HCT116 (cell line): ENCODE measurements at regions not wholly inside any gene's neighbourhood (a gene's known extent, or its start where the extent isn't known, plus 50 kb on each side); places are given as distances from the start of the nearest gene placed in this dataset.

Experiments used
- ATAC-seq: fragments of 200-7000 bp; cut with Tn5 transposase; 2 replicates; pipeline ENCODE4 v1.9.1; 2020; ENCODE audit warnings: mild to moderate bottlenecking, moderate library complexity
- BruUV-seq: library from RNA; stranded (reverse); fragments of 400-500 nt; replicated peaks from 2 replicates; lab custom pipeline; 2021; lab: Mats Ljungman, UMichigan
- CTCF ChIA-PET: fragments of 300-600 bp; sonication (Branson Sonifier 250); formaldehyde crosslinking; loops from one replicate; lab custom pipeline; 2021; ENCODE audit warnings: antibody characterized with exemption; lab: Charles Lee
- POLR2A ChIA-PET: fragments of 300-600, 350-600 bp; sonication (Branson Sonifier 250); formaldehyde crosslinking; loops from one replicate; lab custom pipeline; 2021; ENCODE audit warnings: antibody characterized with exemption; lab: Charles Lee
- RAD21 ChIA-PET, 2 experiments: fragments of 300-600 bp; sonication (Branson Sonifier 250); formaldehyde crosslinking; loops; one replicate each; lab custom pipeline; 2023; ENCODE audit warnings: low total read pairs in 2 of 2; ENCODE audit not compliant: uncharacterized antibody in 2 of 2, unreplicated experiment in 2 of 2, low non-redundant PET in 1 of 2; lab: Charles Lee
- DNase-seq: peaks from one replicate; pipeline ENCODE4 v3.0.0-alpha.2; 2010; ENCODE audit warnings: low read depth, low spot score
- H2AFZ ChIP-seq: fragments of 200-600 bp; shearing (Covaris generic), sonication (generic); 2 replicates; pipeline ENCODE4 v1.6.1; 2017; ENCODE audit warnings: low read depth, mixed run types, mixed read lengths, antibody characterized with exemption, low read length; ENCODE audit not compliant: poor library complexity, severe bottlenecking
- H3K27ac ChIP-seq: 2 replicates; pipeline ENCODE4 v1.5.1; 2012; ENCODE audit warnings: low read depth, low read length
- H3K27me3 ChIP-seq: fragments of 200-600 bp; sonication (generic); 2 replicates; pipeline ENCODE4 v1.6.1; 2016; ENCODE audit warnings: mixed run types, low read length, mixed read lengths; ENCODE audit not compliant: insufficient read depth
- H3K36me3 ChIP-seq, 2 experiments: fragments of 200-500 bp in 1 of 2; fragments of 200-600 bp in 1 of 2; sonication (Bioruptor generic) in 1 of 2; sonication (generic) in 1 of 2; 2 replicates each; pipeline versions ENCODE4 v1.5.1 to v1.6.1; 2014 to 2016; ENCODE audit warnings: low read length in 2 of 2, inconsistent platforms in 1 of 2, mixed read lengths in 1 of 2, mixed run types in 1 of 2; ENCODE audit not compliant: insufficient read depth in 2 of 2, control insufficient read depth in 1 of 2
- H3K4me1 ChIP-seq, 2 experiments: fragments of 200-600 bp in 1 of 2; sonication (generic) in 1 of 2; 2 replicates each; pipeline versions ENCODE4 v1.5.1 to v1.6.1; 2012 to 2017; ENCODE audit warnings: low read length in 2 of 2, inconsistent platforms in 1 of 2, mild to moderate bottlenecking in 1 of 2, mixed read lengths in 1 of 2, mixed run types in 1 of 2, moderate library complexity in 1 of 2; ENCODE audit not compliant: insufficient read depth in 2 of 2, control insufficient read depth in 1 of 2
- H3K4me2 ChIP-seq: fragments of 200-600 bp; sonication (generic); 2 replicates; pipeline ENCODE4 v1.6.1; 2017; ENCODE audit warnings: mixed run types, low read length, mixed read lengths
- H3K4me3 ChIP-seq, 2 experiments: fragments of 200-600 bp in 1 of 2; sonication (generic) in 1 of 2; replicated peaks in 1 of 2; 2 replicates each; pipeline ENCODE4 v1.5.1; 2011 to 2016; ENCODE audit warnings: low read length in 2 of 2, control low read depth in 1 of 2, low read depth in 1 of 2, mild to moderate bottlenecking in 1 of 2, mixed read lengths in 1 of 2, mixed run types in 1 of 2
- H3K79me2 ChIP-seq: fragments of 200-600 bp; sonication (generic); 2 replicates; pipeline ENCODE4 v1.6.1; 2017; ENCODE audit warnings: mild to moderate bottlenecking, mixed run types, low read length, moderate library complexity, mixed read lengths; ENCODE audit not compliant: insufficient read depth
- H3K9ac ChIP-seq: fragments of 200-600 bp; sonication (generic); 2 replicates; pipeline ENCODE4 v1.6.1; 2016; ENCODE audit warnings: low read length, mixed read lengths
- H3K9me2 ChIP-seq: fragments of 200-600 bp; sonication (generic), shearing (Covaris generic); 2 replicates; pipeline ENCODE4 v1.6.1; 2017; ENCODE audit warnings: mixed run types, mild to moderate bottlenecking, moderate library complexity; ENCODE audit not compliant: insufficient read depth
- H3K9me3 ChIP-seq, 2 experiments: fragments of 200-500 bp in 1 of 2; fragments of 200-600 bp in 1 of 2; sonication (Bioruptor generic) in 1 of 2; sonication (generic) in 1 of 2; 2 replicates each; pipeline ENCODE4 v1.6.1; 2014 to 2017; ENCODE audit warnings: low read length in 2 of 2, mixed read lengths in 2 of 2, inconsistent platforms in 1 of 2, low read depth in 1 of 2, mild to moderate bottlenecking in 1 of 2, mixed run types in 1 of 2, moderate library complexity in 1 of 2; ENCODE audit not compliant: control insufficient read depth in 1 of 2, insufficient read depth in 1 of 2
- H4K20me1 ChIP-seq: fragments of 200-600 bp; sonication (generic), shearing (Covaris generic); 2 replicates; pipeline ENCODE4 v1.6.1; 2017; ENCODE audit warnings: mixed run types, mild to moderate bottlenecking, moderate library complexity; ENCODE audit not compliant: insufficient read depth
- CBX3 ChIP-seq: IDR thresholded peaks from 2 replicates; pipeline ENCODE4 v1.6.1; 2012; ENCODE audit warnings: low read depth
- CEBPB ChIP-seq: IDR thresholded peaks from 2 replicates; pipeline ENCODE4 v1.6.1; 2012; ENCODE audit warnings: low read depth
- EGR1 ChIP-seq: IDR thresholded peaks from 2 replicates; pipeline ENCODE4 v1.6.1; 2012; ENCODE audit warnings: low read depth
- ELF1 ChIP-seq: IDR thresholded peaks from 2 replicates; pipeline ENCODE4 v1.6.1; 2012; ENCODE audit warnings: low read depth, borderline replicate concordance
- EZH2 ChIP-seq: fragments of 200-600 bp; sonication (generic); IDR thresholded peaks from 2 replicates; pipeline ENCODE4 v1.6.1; 2017; ENCODE audit warnings: antibody characterized with exemption, mixed run types
- EZH2phosphoT487 ChIP-seq: fragments of 200-600 bp; IDR thresholded peaks from 2 replicates; pipeline ENCODE4 v1.6.1; 2018; ENCODE audit warnings: antibody characterized with exemption, borderline replicate concordance
- FOSL1 ChIP-seq: IDR thresholded peaks from 2 replicates; pipeline ENCODE4 v1.6.1; 2012; ENCODE audit warnings: low read depth
- JUND ChIP-seq: IDR thresholded peaks from 2 replicates; pipeline ENCODE4 v1.6.1; 2012
- POLR2A ChIP-seq: IDR thresholded peaks from 2 replicates; pipeline ENCODE4 v1.7.0; 2011; ENCODE audit warnings: borderline replicate concordance; ENCODE audit not compliant: insufficient read depth, insufficient read length; ENCODE audit errors: extremely low read depth
- POLR2AphosphoS5 ChIP-seq: IDR thresholded peaks from 2 replicates; pipeline ENCODE4 v1.6.1; 2011; ENCODE audit warnings: mild to moderate bottlenecking, low read depth, low read length, moderate library complexity
- RAD21 ChIP-seq: IDR thresholded peaks from 2 replicates; pipeline ENCODE4 v1.6.1; 2012; ENCODE audit warnings: low read depth, mild to moderate bottlenecking
- SIN3A ChIP-seq: IDR thresholded peaks from 2 replicates; pipeline ENCODE4 v1.6.1; 2012; ENCODE audit warnings: low read depth
- SP1 ChIP-seq: IDR thresholded peaks from 2 replicates; pipeline ENCODE4 v1.6.1; 2012; ENCODE audit warnings: low read depth
- SRF ChIP-seq: IDR thresholded peaks from 2 replicates; pipeline ENCODE4 v1.6.1; 2012; ENCODE audit warnings: low read depth
- TCF7L2 ChIP-seq: IDR thresholded peaks from 2 replicates; pipeline ENCODE4 v1.7.0; 2011; ENCODE audit warnings: borderline replicate concordance, inconsistent platforms; ENCODE audit not compliant: insufficient read depth, insufficient read length; ENCODE audit errors: extremely low read depth
- YY1 ChIP-seq: IDR thresholded peaks from 2 replicates; pipeline ENCODE4 v1.6.1; 2011; ENCODE audit warnings: low read length, low read depth, moderate library complexity, mild to moderate bottlenecking; ENCODE audit not compliant: insufficient replicate concordance; ENCODE audit errors: extremely low read depth
- ZFX ChIP-seq: fragments of 450-650 bp; IDR thresholded peaks from 2 replicates; pipeline ENCODE4 v1.6.1; 2017
- ZNF274 ChIP-seq: fragments of 200-500 bp; sonication (Bioruptor generic); IDR thresholded peaks from 2 replicates; pipeline ENCODE4 v1.6.1; 2014; ENCODE audit warnings: mild to moderate bottlenecking, low read depth, low read length, inconsistent platforms
- intact Hi-C: fragments of 100-400 bp; cut with micrococcal nuclease; formaldehyde crosslinking; loops from 2 replicates; pipeline ENCODE4 v1.10.0; 2022
- TF ChIP-seq, protein P1 (sequence below): IDR thresholded peaks from 2 replicates; pipeline ENCODE4 v1.6.1; 2012
- TF ChIP-seq, protein P2 (sequence below): IDR thresholded peaks from 2 replicates; pipeline ENCODE4 v1.6.1; 2012; ENCODE audit warnings: low read depth

DNA sequence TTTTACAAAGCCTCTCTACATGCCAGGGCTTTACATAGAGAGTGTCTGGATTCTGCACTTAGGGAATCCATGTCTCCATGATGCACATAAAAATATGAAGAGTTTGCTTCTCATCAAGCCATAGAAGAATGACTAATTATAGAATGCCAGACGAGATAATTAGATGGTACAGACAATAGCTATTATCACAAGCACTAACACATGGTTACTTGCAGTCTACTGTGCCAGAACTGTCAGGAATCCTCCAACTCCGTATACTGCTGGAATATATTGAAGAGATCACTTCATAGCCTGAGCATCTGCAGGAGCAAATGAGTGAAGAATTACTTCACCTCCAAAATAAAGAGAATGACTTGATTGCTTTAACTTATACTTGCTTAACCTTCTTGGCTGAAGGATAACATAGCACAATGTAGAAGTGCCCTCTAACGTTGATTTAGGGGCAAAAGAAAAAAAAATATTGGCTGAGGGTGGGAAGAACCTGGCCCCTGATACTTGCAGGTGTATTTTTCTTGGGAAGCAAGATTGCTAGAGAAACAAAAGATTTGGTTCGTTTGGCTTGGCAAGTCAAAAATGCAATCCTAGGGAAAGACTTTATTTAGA lies 272.8 kb upstream of the FAR2 start:
- Histone ChIP-seq H3K36me3 (no peaks in the 10 kb centered on the region), H3K9ac (no peak overlapping the region), H3K9me3 (no peaks in the 10 kb centered on the region), H3K9me2 (no peaks in the 10 kb centered on the region), H4K20me1 (no peaks in the 10 kb centered on the region), H3K4me2 (no peak overlapping the region), H3K4me3 (no peak overlapping the region), H3K4me1 (peaks cover 0 to under 1% of the 10 kb centered on the region in 2 experiments; a peak in 1 of 4 replicates), H3K79me2 (no peaks in the 10 kb centered on the region), H3K27ac (no peak overlapping the region), H3K27me3 (no peaks in the 10 kb centered on the region), H2AFZ (no peak overlapping the region)
- POLR2A ChIA-PET, result no interaction called here
- CTCF ChIA-PET, result interaction anchor here (1.4 kb wide), 1 partner anchor 1144 kb away, joined by 3 read pairs; no protein-coding TSS in a partner anchor
- intact Hi-C loops, result no loop called here
- no peak for DNase-seq
- RAD21 ChIA-PET, result no interaction called here
- no peak for ATAC-seq
- BruUV-seq, result no TSS peak
- TF ChIP-seq POLR2A (no peak), SRF (no peak), EGR1 (no peak), RAD21 (peak; percentile 44), CBX3 (no peak), SP1 (no peak), ZNF274 (no peak)
- TF ChIP-seq, all 23 proteins: peak for 1

DNA sequence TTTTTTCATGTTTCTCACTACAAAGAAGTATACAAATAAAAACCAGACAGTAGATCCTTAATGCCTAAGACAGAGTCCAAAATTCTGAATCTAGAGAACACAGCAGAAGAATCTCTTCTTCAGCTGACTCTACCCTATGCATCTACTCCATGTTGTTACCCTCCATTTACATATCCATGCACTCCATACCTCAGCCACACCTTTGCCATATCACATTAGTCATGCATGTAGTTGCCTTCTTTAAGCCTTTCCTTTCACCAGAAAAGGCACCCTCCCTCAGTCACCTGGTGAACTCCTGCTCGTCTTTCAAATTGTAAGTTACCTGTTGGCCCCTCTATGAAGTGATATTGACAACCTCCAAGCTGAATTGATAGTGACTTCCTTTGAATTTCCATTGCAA lies 271.2 kb upstream of the FAR2 start:
- Histone ChIP-seq H3K9ac (no peak overlapping the region), H3K27ac (no peak overlapping the region), H3K27me3 (no peaks in the 10 kb centered on the region), H3K9me2 (no peaks in the 10 kb centered on the region), H3K36me3 (no peaks in the 10 kb centered on the region), H3K79me2 (no peaks in the 10 kb centered on the region), H3K4me2 (no peak overlapping the region), H3K4me1 (no peaks in the 10 kb centered on the region), H2AFZ (no peak overlapping the region), H3K4me3 (no peak overlapping the region), H4K20me1 (no peaks in the 10 kb centered on the region), H3K9me3 (no peaks in the 10 kb centered on the region)
- intact Hi-C loops, result no loop called here
- RAD21 ChIA-PET, result no interaction called here
- CTCF ChIA-PET, result no interaction called here
- ATAC-seq (no peak), DNase-seq (no peak)
- POLR2A ChIA-PET, result no interaction called here
- BruUV-seq, result no TSS peak
- no peak for TF ChIP-seq EZH2
- TF ChIP-seq YY1, result no peak
- TF ChIP-seq, protein P1, sequence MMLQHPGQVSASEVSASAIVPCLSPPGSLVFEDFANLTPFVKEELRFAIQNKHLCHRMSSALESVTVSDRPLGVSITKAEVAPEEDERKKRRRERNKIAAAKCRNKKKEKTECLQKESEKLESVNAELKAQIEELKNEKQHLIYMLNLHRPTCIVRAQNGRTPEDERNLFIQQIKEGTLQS, result no peak
- TF ChIP-seq ELF1, result no peak
- TF ChIP-seq ZNF274, result no peak
- TF ChIP-seq POLR2A, result no peak
- no peak for TF ChIP-seq SP1
- no peak for TF ChIP-seq CEBPB
- no peak for TF ChIP-seq JUND
- TF ChIP-seq POLR2AphosphoS5, result no peak
- TF ChIP-seq ZFX, result no peak
- TF ChIP-seq, protein P2, sequence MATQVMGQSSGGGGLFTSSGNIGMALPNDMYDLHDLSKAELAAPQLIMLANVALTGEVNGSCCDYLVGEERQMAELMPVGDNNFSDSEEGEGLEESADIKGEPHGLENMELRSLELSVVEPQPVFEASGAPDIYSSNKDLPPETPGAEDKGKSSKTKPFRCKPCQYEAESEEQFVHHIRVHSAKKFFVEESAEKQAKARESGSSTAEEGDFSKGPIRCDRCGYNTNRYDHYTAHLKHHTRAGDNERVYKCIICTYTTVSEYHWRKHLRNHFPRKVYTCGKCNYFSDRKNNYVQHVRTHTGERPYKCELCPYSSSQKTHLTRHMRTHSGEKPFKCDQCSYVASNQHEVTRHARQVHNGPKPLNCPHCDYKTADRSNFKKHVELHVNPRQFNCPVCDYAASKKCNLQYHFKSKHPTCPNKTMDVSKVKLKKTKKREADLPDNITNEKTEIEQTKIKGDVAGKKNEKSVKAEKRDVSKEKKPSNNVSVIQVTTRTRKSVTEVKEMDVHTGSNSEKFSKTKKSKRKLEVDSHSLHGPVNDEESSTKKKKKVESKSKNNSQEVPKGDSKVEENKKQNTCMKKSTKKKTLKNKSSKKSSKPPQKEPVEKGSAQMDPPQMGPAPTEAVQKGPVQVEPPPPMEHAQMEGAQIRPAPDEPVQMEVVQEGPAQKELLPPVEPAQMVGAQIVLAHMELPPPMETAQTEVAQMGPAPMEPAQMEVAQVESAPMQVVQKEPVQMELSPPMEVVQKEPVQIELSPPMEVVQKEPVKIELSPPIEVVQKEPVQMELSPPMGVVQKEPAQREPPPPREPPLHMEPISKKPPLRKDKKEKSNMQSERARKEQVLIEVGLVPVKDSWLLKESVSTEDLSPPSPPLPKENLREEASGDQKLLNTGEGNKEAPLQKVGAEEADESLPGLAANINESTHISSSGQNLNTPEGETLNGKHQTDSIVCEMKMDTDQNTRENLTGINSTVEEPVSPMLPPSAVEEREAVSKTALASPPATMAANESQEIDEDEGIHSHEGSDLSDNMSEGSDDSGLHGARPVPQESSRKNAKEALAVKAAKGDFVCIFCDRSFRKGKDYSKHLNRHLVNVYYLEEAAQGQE, result no peak
- no peak for TF ChIP-seq SIN3A
- TF ChIP-seq SRF, result no peak
- TF ChIP-seq EZH2phosphoT487, result no peak
- no peak for TF ChIP-seq CBX3
- TF ChIP-seq FOSL1, result no peak
- TF ChIP-seq RAD21, result no peak
- TF ChIP-seq TCF7L2, result no peak
